ENCODE measurements at regions not wholly inside any gene's neighbourhood (a gene's known extent, or its start where the extent isn't known, plus 50 kb on each side); places are given as distances from the start of the nearest gene placed in this dataset.

- TF ChIP-seq, protein P1, sequence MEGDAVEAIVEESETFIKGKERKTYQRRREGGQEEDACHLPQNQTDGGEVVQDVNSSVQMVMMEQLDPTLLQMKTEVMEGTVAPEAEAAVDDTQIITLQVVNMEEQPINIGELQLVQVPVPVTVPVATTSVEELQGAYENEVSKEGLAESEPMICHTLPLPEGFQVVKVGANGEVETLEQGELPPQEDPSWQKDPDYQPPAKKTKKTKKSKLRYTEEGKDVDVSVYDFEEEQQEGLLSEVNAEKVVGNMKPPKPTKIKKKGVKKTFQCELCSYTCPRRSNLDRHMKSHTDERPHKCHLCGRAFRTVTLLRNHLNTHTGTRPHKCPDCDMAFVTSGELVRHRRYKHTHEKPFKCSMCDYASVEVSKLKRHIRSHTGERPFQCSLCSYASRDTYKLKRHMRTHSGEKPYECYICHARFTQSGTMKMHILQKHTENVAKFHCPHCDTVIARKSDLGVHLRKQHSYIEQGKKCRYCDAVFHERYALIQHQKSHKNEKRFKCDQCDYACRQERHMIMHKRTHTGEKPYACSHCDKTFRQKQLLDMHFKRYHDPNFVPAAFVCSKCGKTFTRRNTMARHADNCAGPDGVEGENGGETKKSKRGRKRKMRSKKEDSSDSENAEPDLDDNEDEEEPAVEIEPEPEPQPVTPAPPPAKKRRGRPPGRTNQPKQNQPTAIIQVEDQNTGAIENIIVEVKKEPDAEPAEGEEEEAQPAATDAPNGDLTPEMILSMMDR (IDR thresholded peaks at IDR 0.05; ENCODE audit: low read length) = no peak
- TF ChIP-seq EZH2 (IDR thresholded peaks at IDR 0.05; ENCODE audit: borderline replicate concordance, low read length) = no peak
Observed at GRCh38 chr5:63233361-63233760, 654.7 kb downstream of the LRRC70 start.

Data from OCI-LY1 (cell line).